GM23338 (cell line): ENCODE measurements at regions not wholly inside any gene's neighbourhood (a gene's known extent, or its start where the extent isn't known, plus 50 kb on each side); places are given as distances from the start of the nearest gene placed in this dataset.

Source experiments
- CREB1 ChIP-seq: fragments of 250-450 bp; sonication (Bioruptor Pico); IDR thresholded peaks from 2 replicates; pipeline ENCODE4 v1.5.0; 2020; ENCODE audit warnings: low read depth, mild to moderate bottlenecking, moderate library complexity
- CTCF ChIP-seq, 2 experiments: fragments of 200-600 bp in 1 of 2; sonication (generic) in 1 of 2; conservative IDR thresholded peaks; 2 replicates each; pipeline versions ENCODE4 v1.5.1 to v1.6.1; 2016 to 2017; ENCODE audit warnings: antibody characterized with exemption in 2 of 2, low read depth in 2 of 2, mild to moderate bottlenecking in 2 of 2, moderate library complexity in 1 of 2
- EZH2 ChIP-seq: fragments of 200-600 bp; sonication (generic); IDR thresholded peaks from one replicate; pipeline ENCODE4 v1.8.0; 2017; ENCODE audit warnings: antibody characterized with exemption, mild to moderate bottlenecking, low read depth; ENCODE audit not compliant: unreplicated experiment
- EZH2phosphoT487 ChIP-seq: fragments of 200-600 bp; sonication (generic); IDR thresholded peaks from one replicate; pipeline ENCODE4 v1.8.1; 2018; ENCODE audit warnings: antibody characterized with exemption; ENCODE audit not compliant: unreplicated experiment
- JUNB ChIP-seq: IDR thresholded peaks from one replicate; pipeline ENCODE4 v1.6.1; 2016; ENCODE audit warnings: antibody characterized with exemption; ENCODE audit not compliant: unreplicated experiment
- POLR2AphosphoS5 ChIP-seq: IDR thresholded peaks from 2 replicates; pipeline ENCODE4 v1.6.1; 2016; ENCODE audit warnings: antibody characterized with exemption, low read depth
- STAT1 ChIP-seq: IDR thresholded peaks from one replicate; pipeline ENCODE4 v1.6.1; 2016; ENCODE audit warnings: antibody characterized with exemption; ENCODE audit not compliant: unreplicated experiment
- ZNF114 ChIP-seq: fragments of 250-450 bp; sonication (Bioruptor Pico); IDR thresholded peaks from 2 replicates; pipeline ENCODE4 v1.5.0; 2020; ENCODE audit warnings: mild to moderate bottlenecking, moderate library complexity
- ZNF331 ChIP-seq: fragments of 250-450 bp; sonication (Bioruptor Pico); IDR thresholded peaks from 2 replicates; pipeline ENCODE4 v1.5.0; 2020; ENCODE audit warnings: low read depth, mild to moderate bottlenecking, moderate library complexity
- TF ChIP-seq, protein P1 (sequence below): IDR thresholded peaks from one replicate; pipeline ENCODE4 v1.6.1; 2018; ENCODE audit warnings: antibody characterized with exemption; ENCODE audit not compliant: unreplicated experiment

- no peak for TF ChIP-seq ZNF114
- no peak for TF ChIP-seq CTCF (conservative IDR thresholded peaks at IDR 0.05; ENCODE audit: low read depth in 2 of 2)
- TF ChIP-seq EZH2: no peak
- no peak for TF ChIP-seq POLR2AphosphoS5
- no peak for TF ChIP-seq JUNB
- TF ChIP-seq STAT1: no peak
- TF ChIP-seq CREB1 (CRISPR knock-in tag): no peak
- TF ChIP-seq, protein P1, sequence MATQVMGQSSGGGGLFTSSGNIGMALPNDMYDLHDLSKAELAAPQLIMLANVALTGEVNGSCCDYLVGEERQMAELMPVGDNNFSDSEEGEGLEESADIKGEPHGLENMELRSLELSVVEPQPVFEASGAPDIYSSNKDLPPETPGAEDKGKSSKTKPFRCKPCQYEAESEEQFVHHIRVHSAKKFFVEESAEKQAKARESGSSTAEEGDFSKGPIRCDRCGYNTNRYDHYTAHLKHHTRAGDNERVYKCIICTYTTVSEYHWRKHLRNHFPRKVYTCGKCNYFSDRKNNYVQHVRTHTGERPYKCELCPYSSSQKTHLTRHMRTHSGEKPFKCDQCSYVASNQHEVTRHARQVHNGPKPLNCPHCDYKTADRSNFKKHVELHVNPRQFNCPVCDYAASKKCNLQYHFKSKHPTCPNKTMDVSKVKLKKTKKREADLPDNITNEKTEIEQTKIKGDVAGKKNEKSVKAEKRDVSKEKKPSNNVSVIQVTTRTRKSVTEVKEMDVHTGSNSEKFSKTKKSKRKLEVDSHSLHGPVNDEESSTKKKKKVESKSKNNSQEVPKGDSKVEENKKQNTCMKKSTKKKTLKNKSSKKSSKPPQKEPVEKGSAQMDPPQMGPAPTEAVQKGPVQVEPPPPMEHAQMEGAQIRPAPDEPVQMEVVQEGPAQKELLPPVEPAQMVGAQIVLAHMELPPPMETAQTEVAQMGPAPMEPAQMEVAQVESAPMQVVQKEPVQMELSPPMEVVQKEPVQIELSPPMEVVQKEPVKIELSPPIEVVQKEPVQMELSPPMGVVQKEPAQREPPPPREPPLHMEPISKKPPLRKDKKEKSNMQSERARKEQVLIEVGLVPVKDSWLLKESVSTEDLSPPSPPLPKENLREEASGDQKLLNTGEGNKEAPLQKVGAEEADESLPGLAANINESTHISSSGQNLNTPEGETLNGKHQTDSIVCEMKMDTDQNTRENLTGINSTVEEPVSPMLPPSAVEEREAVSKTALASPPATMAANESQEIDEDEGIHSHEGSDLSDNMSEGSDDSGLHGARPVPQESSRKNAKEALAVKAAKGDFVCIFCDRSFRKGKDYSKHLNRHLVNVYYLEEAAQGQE: no peak
- TF ChIP-seq EZH2phosphoT487: no peak
- no peak for TF ChIP-seq ZNF331
Measured at GRCh38 chr2:16101196-16101595, 160.8 kb downstream of the MYCN start.
